Subcutaneous abdominal adipose tissue (tissue), 5 donors: ENCODE measurements at regions not wholly inside any gene's neighbourhood (a gene's known extent, or its start where the extent isn't known, plus 50 kb on each side); places are given as distances from the start of the nearest gene placed in this dataset.

Experiments used
- H3K27ac ChIP-seq: one replicate; pipeline ENCODE4 v1.7.0; 2013; ENCODE audit warnings: low read depth, mild to moderate bottlenecking, inconsistent platforms, low read length, moderate library complexity
- H3K27me3 ChIP-seq, 5 donors: one replicate each; pipeline ENCODE4 v1.7.0; 2013; ENCODE audit warnings: low read length in 5 of 5, inconsistent platforms in 1 of 5; ENCODE audit not compliant: control insufficient read depth in 5 of 5, insufficient read depth in 4 of 5
- H3K36me3 ChIP-seq, 5 donors: one replicate each; pipeline ENCODE4 v1.7.0; 2013; ENCODE audit warnings: low read length in 5 of 5; ENCODE audit not compliant: control insufficient read depth in 5 of 5, insufficient read depth in 5 of 5
- H3K4me1 ChIP-seq, 5 donors: one replicate each; pipeline ENCODE4 v1.7.0; 2013; ENCODE audit warnings: low read length in 5 of 5, mild to moderate bottlenecking in 3 of 5, moderate library complexity in 1 of 5; ENCODE audit not compliant: control insufficient read depth in 5 of 5, insufficient read depth in 5 of 5
- H3K4me3 ChIP-seq, 5 donors: one replicate each; pipeline ENCODE4 v1.7.0; 2013; ENCODE audit warnings: low read length in 5 of 5, low read depth in 1 of 5
- H3K9ac ChIP-seq, 5 donors: one replicate each; pipeline ENCODE4 v1.7.0; 2013; ENCODE audit warnings: low read length in 5 of 5, mild to moderate bottlenecking in 4 of 5, moderate library complexity in 3 of 5
- H3K9me3 ChIP-seq, 5 donors: one replicate each; pipeline ENCODE4 v1.7.0; 2013; ENCODE audit warnings: low read length in 5 of 5; ENCODE audit not compliant: control insufficient read depth in 5 of 5
- donor health status: healthy.
- donor health status: healthy.
- donor health status: healthy.
- donor health status: healthy.
- donor health status: healthy.

- no peak overlapping the region for H3K9ac ChIP-seq
- no peaks in the 10 kb centered on the region for H3K27me3 ChIP-seq
- H3K36me3 ChIP-seq: no peaks in the 10 kb centered on the region
- H3K9me3 ChIP-seq: no peaks in the 10 kb centered on the region
- H3K27ac ChIP-seq: no peak overlapping the region
- peak overlapping the region; percentile 42 to 59 (median 54) for H3K4me3 ChIP-seq
- H3K4me1 ChIP-seq: peaks cover 0 to 18% (median 13%) of the 10 kb centered on the region in 5 donors
Measured at GRCh38 chr13:74574964-74575728, 440.9 kb upstream of the KLF12 start.

GRCh38 chr13:74573654-74574053 is 439.4 kb upstream of the KLF12 start:
- Histone ChIP-seq H3K9ac (no peak overlapping the region), H3K4me3 (no peak overlapping the region), H3K4me1 (peaks cover 0 to 18% (median 13%) of the 10 kb centered on the region in 5 donors), H3K27ac (no peak overlapping the region), H3K36me3 (no peaks in the 10 kb centered on the region), H3K27me3 (no peaks in the 10 kb centered on the region), H3K9me3 (no peaks in the 10 kb centered on the region)

GRCh38 chr13:74571811-74572210 is 437.6 kb upstream of the KLF12 start:
- peaks cover 0 to 18% (median 13%) of the 10 kb centered on the region in 5 donors for H3K4me1 ChIP-seq
- H3K9me3 ChIP-seq: no peaks in the 10 kb centered on the region
- H3K27me3 ChIP-seq: no peaks in the 10 kb centered on the region
- no peak overlapping the region for H3K9ac ChIP-seq
- no peaks in the 10 kb centered on the region for H3K36me3 ChIP-seq
- H3K4me3 ChIP-seq: no peak overlapping the region
- H3K27ac ChIP-seq: no peak overlapping the region

- H3K27ac ChIP-seq: no peak overlapping the region
Measured at GRCh38 chr13:74570834-74571233, 436.6 kb upstream of the KLF12 start.

GRCh38 chr13:74570046-74570445 is 435.8 kb upstream of the KLF12 start:
- H3K9me3 ChIP-seq: no peaks in the 10 kb centered on the region
- H3K9ac ChIP-seq: no peak overlapping the region
- H3K4me1 ChIP-seq: peaks cover 0 to 1% (median under 1%) of the 10 kb centered on the region in 5 donors
- H3K4me3 ChIP-seq: no peak overlapping the region
- H3K27me3 ChIP-seq: no peaks in the 10 kb centered on the region
- H3K27ac ChIP-seq: no peak overlapping the region
- H3K36me3 ChIP-seq: no peaks in the 10 kb centered on the region

More at GRCh38 chr13:74570834-74571233, 436.6 kb upstream of the KLF12 start:
- H3K9me3 ChIP-seq: no peaks in the 10 kb centered on the region
- H3K4me1 ChIP-seq: peaks cover 0 to 8% (median 7%) of the 10 kb centered on the region in 5 donors
- no peak overlapping the region for H3K4me3 ChIP-seq
- no peak overlapping the region for H3K9ac ChIP-seq
- H3K36me3 ChIP-seq: no peaks in the 10 kb centered on the region
- no peaks in the 10 kb centered on the region for H3K27me3 ChIP-seq

- Histone ChIP-seq H3K27ac (no peak overlapping the region), H3K36me3 (no peaks in the 10 kb centered on the region), H3K9ac (no peak overlapping the region), H3K9me3 (no peaks in the 10 kb centered on the region), H3K4me3 (no peak overlapping the region), H3K4me1 (no peaks in the 10 kb centered on the region), H3K27me3 (no peaks in the 10 kb centered on the region)
Measured at GRCh38 chr13:74569251-74569650, 435.0 kb upstream of the KLF12 start.

- no peak overlapping the region for H3K27ac ChIP-seq
- H3K27me3 ChIP-seq: no peaks in the 10 kb centered on the region
- no peaks in the 10 kb centered on the region for H3K36me3 ChIP-seq
- no peak overlapping the region for H3K4me3 ChIP-seq
- H3K9me3 ChIP-seq: no peaks in the 10 kb centered on the region
- no peak overlapping the region for H3K9ac ChIP-seq
- no peaks in the 10 kb centered on the region for H3K4me1 ChIP-seq
Measured at GRCh38 chr13:74567485-74567884, 433.3 kb upstream of the KLF12 start.

GRCh38 chr13:74562381-74562780 is 428.2 kb upstream of the KLF12 start:
- Histone ChIP-seq H3K9ac (no peak overlapping the region), H3K27ac (no peak overlapping the region), H3K27me3 (no peaks in the 10 kb centered on the region), H3K4me3 (no peak overlapping the region), H3K4me1 (no peaks in the 10 kb centered on the region), H3K9me3 (no peaks in the 10 kb centered on the region), H3K36me3 (no peaks in the 10 kb centered on the region)

GRCh38 chr13:74561155-74561554 is 427.0 kb upstream of the KLF12 start:
- Histone ChIP-seq H3K27me3 (no peaks in the 10 kb centered on the region), H3K9me3 (no peaks in the 10 kb centered on the region), H3K9ac (no peak overlapping the region), H3K4me3 (no peak overlapping the region), H3K27ac (no peak overlapping the region), H3K36me3 (no peaks in the 10 kb centered on the region), H3K4me1 (no peaks in the 10 kb centered on the region)

- no peaks in the 10 kb centered on the region for H3K9me3 ChIP-seq
Measured at GRCh38 chr13:74560325-74560724, 426.1 kb upstream of the KLF12 start.

More at GRCh38 chr13:74560325-74560724, 426.1 kb upstream of the KLF12 start:
- no peak overlapping the region for H3K27ac ChIP-seq
- H3K4me1 ChIP-seq: no peaks in the 10 kb centered on the region
- no peaks in the 10 kb centered on the region for H3K36me3 ChIP-seq
- H3K9ac ChIP-seq: no peak overlapping the region
- H3K4me3 ChIP-seq: no peak overlapping the region
- no peaks in the 10 kb centered on the region for H3K27me3 ChIP-seq
